SK-N-MC (cell line): ENCODE measurements at regions not wholly inside any gene's neighbourhood (a gene's known extent, or its start where the extent isn't known, plus 50 kb on each side); places are given as distances from the start of the nearest gene placed in this dataset.

Source experiments
- EZH2 ChIP-seq: fragments of 200-600 bp; sonication (generic); IDR thresholded peaks from one replicate; pipeline ENCODE4 v1.6.1; 2017; ENCODE audit warnings: antibody characterized with exemption
- POLR2AphosphoS5 ChIP-seq: IDR thresholded peaks from 2 replicates; pipeline ENCODE4 v1.6.1; 2012; ENCODE audit warnings: mild to moderate bottlenecking, low read depth, low read length, borderline replicate concordance

DNA sequence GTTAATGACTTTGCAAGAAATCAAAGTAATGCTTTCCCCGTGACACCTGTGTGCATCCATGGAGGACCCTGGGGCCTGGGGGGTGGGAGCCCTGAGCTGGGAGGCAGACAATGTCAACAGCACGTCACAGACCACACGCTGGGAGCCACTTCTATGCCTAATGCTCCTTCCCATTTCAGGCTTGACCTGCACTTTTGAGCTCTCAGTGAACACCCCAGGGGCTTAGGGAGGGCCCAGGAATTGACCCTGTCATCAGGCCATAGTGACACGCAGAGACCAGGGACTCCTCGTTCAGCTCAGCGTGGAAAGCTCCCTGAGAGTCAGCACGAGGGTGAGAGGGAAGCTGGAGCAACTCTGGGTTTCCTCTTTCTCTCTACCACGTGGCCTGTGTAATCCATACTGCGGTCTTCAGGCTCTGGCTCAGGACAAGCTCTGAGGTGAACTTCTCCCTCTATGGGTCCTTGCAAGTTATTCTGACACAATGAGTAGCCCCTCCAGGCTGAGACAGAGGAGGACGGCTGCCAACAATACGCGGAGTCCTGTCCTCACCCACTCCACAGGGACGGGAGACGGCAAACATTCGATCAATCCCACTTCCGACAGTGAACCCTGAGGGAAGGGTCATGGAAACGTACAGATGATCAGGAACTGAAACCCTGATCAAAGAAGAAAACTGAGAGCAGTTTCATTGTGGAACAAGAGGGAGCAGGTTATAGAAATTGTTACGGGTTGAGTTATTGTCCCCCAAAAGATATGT is 130.8 kb upstream of the IRX4 start:
- TF ChIP-seq EZH2 (peak; percentile 38), POLR2AphosphoS5 (no peak)
